Panc1 (cell line): ENCODE measurements at regions not wholly inside any gene's neighbourhood (a gene's known extent, or its start where the extent isn't known, plus 50 kb on each side); places are given as distances from the start of the nearest gene placed in this dataset.

Experiments
- CTCF ChIP-seq: fragments of 450-650 bp; IDR thresholded peaks from 2 replicates; pipeline ENCODE4 v1.5.1; 2017; ENCODE audit warnings: mild to moderate bottlenecking
- POLR2AphosphoS5 ChIP-seq: IDR thresholded peaks from 2 replicates; pipeline ENCODE4 v1.6.1; 2012; ENCODE audit warnings: mild to moderate bottlenecking, low read depth, low read length, moderate library complexity
- REST ChIP-seq, 2 experiments: IDR thresholded peaks; 2 replicates each; pipeline ENCODE4 v1.6.1; 2011 to 2012; ENCODE audit warnings: low read depth in 2 of 2, control low read depth in 1 of 2, low read length in 1 of 2, mild to moderate bottlenecking in 1 of 2, moderate library complexity in 1 of 2; ENCODE audit not compliant: insufficient read depth in 1 of 2

GRCh38 chr11:122393209-122393860 is 262.2 kb upstream of the UBASH3B start:
- TF ChIP-seq POLR2AphosphoS5 (no peak), CTCF (no peak), REST (IDR thresholded peaks at IDR 0.05; ENCODE audit: insufficient read depth in 1 of 2, low read depth in 2 of 2, low read length in 1 of 2) (no peak)
